Epithelial cell of esophagus (primary cell): ENCODE measurements at regions not wholly inside any gene's neighbourhood (a gene's known extent, or its start where the extent isn't known, plus 50 kb on each side); places are given as distances from the start of the nearest gene placed in this dataset.

Experiments used
- DNase-seq: peaks from one replicate; pipeline ENCODE4 v3.0.0; 2010; ENCODE audit warnings: low read depth
- H3K4me3 ChIP-seq: 2 replicates; pipeline ENCODE4 v1.5.1; 2011; ENCODE audit warnings: mild to moderate bottlenecking, low read length, control low read depth
- CTCF ChIP-seq: IDR thresholded peaks from 2 replicates; pipeline ENCODE4 v1.5.1; 2011; ENCODE audit warnings: low read depth, mild to moderate bottlenecking, low read length, control low read depth, inconsistent platforms; ENCODE audit not compliant: insufficient read depth; ENCODE audit errors: missing control alignments

GRCh38 chr4:125517831-125518230 is 203.1 kb downstream of the FAT4 start:
- H3K4me3 ChIP-seq, result no peak overlapping the region
- DNase-seq, result no peak
- TF ChIP-seq CTCF, result no peak

GRCh38 chr4:125518281-125518680 is 203.5 kb downstream of the FAT4 start:
- DNase-seq, result no peak
- H3K4me3 ChIP-seq, result no peak overlapping the region
- no peak for TF ChIP-seq CTCF

- no peak overlapping the region for H3K4me3 ChIP-seq
- DNase-seq, result no peak
- no peak for TF ChIP-seq CTCF
These were observed 204.8 kb downstream of the FAT4 start for GRCh38 chr4:125519371-125520146.

GRCh38 chr4:125520258-125520990 is 205.7 kb downstream of the FAT4 start:
- DNase-seq, result no peak
- TF ChIP-seq CTCF, result no peak
- H3K4me3 ChIP-seq, result no peak overlapping the region

GRCh38 chr4:125522588-125522987 is 207.8 kb downstream of the FAT4 start:
- H3K4me3 ChIP-seq, result no peak overlapping the region
- TF ChIP-seq CTCF, result no peak
- no peak for DNase-seq

GRCh38 chr4:125522992-125523391 is 208.2 kb downstream of the FAT4 start:
- no peak for DNase-seq
- H3K4me3 ChIP-seq, result no peak overlapping the region
- no peak for TF ChIP-seq CTCF
